SK-N-SH (cell line): ENCODE measurements at regions not wholly inside any gene's neighbourhood (a gene's known extent, or its start where the extent isn't known, plus 50 kb on each side); places are given as distances from the start of the nearest gene placed in this dataset.

Source experiments
- CTCF ChIA-PET: fragments of 300-600, 350-600 bp; formaldehyde crosslinking; extraction: SDS; loops from one replicate; lab custom pipeline; 2021; lab: Yijun Ruan, JAX
- POLR2A ChIA-PET: fragments of 350-600 bp; sonication (Branson Sonifier 250); formaldehyde crosslinking; extraction: SDS; loops from one replicate; lab custom pipeline; 2020; ENCODE audit warnings: antibody characterized with exemption, inconsistent platforms; lab: Yijun Ruan, JAX
- DNase-seq: peaks from one replicate; pipeline ENCODE4 v3.0.0; 2012
- H2AFZ ChIP-seq: fragments of 200-600 bp; sonication (generic); 2 replicates; pipeline ENCODE4 v1.8.1; 2016; ENCODE audit warnings: antibody characterized with exemption, mild to moderate bottlenecking, low read depth
- H3F3A ChIP-seq: fragments of 200-600 bp; sonication (generic); replicated peaks from 2 replicates; pipeline ENCODE3; 2016; ENCODE audit warnings: antibody characterized with exemption, mild to moderate bottlenecking; ENCODE audit not compliant: insufficient read depth
- H3K27ac ChIP-seq, 2 experiments: fragments of 200-500 bp in 1 of 2; fragments of 200-600 bp in 1 of 2; sonication (Bioruptor generic) in 1 of 2; sonication (generic), shearing (Covaris generic) in 1 of 2; 2 replicates each; pipeline versions ENCODE4 v1.5.1 to v1.6.1; 2014 to 2016; ENCODE audit warnings: low read depth in 2 of 2, inconsistent platforms in 1 of 2, low read length in 1 of 2, mild to moderate bottlenecking in 1 of 2, mixed read lengths in 1 of 2
- H3K27me3 ChIP-seq: fragments of 200-600 bp; sonication (generic), shearing (Covaris generic); 2 replicates; pipeline ENCODE4 v1.6.1; 2016; ENCODE audit warnings: mixed run types; ENCODE audit not compliant: insufficient read depth
- H3K36me3 ChIP-seq, 2 experiments: fragments of 200-500 bp in 1 of 2; fragments of 200-600 bp in 1 of 2; sonication (Bioruptor generic) in 1 of 2; sonication (generic) in 1 of 2; replicated peaks in 1 of 2; 2 replicates each; pipeline versions ENCODE3 to v1.5.1; 2014 to 2016; ENCODE audit warnings: low read length in 1 of 2, mild to moderate bottlenecking in 1 of 2; ENCODE audit not compliant: insufficient read depth in 2 of 2, control insufficient read depth in 1 of 2
- H3K4me1 ChIP-seq, 2 experiments: fragments of 200-500 bp in 1 of 2; fragments of 200-600 bp in 1 of 2; sonication (Bioruptor generic) in 1 of 2; sonication (generic), shearing (Covaris generic) in 1 of 2; 2 replicates each; pipeline versions ENCODE4 v1.5.1 to v1.6.1; 2014 to 2016; ENCODE audit warnings: low read depth in 1 of 2, low read length in 1 of 2, mixed run types in 1 of 2; ENCODE audit not compliant: insufficient read depth in 2 of 2, control insufficient read depth in 1 of 2
- H3K4me2 ChIP-seq: fragments of 200-600 bp; sonication (generic), shearing (Covaris generic); 2 replicates; pipeline ENCODE4 v1.6.1; 2017; ENCODE audit warnings: mixed run types
- H3K4me3 ChIP-seq, 2 experiments: fragments of 200-500 bp in 1 of 2; fragments of 200-600 bp in 1 of 2; sonication (Bioruptor generic) in 1 of 2; sonication (generic), shearing (Covaris generic) in 1 of 2; 2 replicates each; pipeline versions ENCODE4 v1.5.1 to v1.8.1; 2014 to 2016; ENCODE audit warnings: low read depth in 2 of 2, inconsistent platforms in 1 of 2, low read length in 1 of 2, mild to moderate bottlenecking in 1 of 2, mixed read lengths in 1 of 2, moderate library complexity in 1 of 2
- H3K79me2 ChIP-seq: fragments of 200-600 bp; sonication (generic); 2 replicates; pipeline ENCODE4 v1.8.1; 2017; ENCODE audit warnings: mild to moderate bottlenecking; ENCODE audit not compliant: insufficient read depth
- H3K9ac ChIP-seq: fragments of 200-600 bp; sonication (generic); 2 replicates; pipeline ENCODE4 v1.6.1; 2017; ENCODE audit warnings: mixed run types
- H3K9me2 ChIP-seq: fragments of 200-600 bp; sonication (generic); 2 replicates; pipeline ENCODE4 v1.6.1; 2017; ENCODE audit warnings: mixed run types
- H3K9me3 ChIP-seq: fragments of 200-600 bp; sonication (generic); 2 replicates; pipeline ENCODE4 v1.6.1; 2017; ENCODE audit warnings: mixed run types, mild to moderate bottlenecking, moderate library complexity
- H4K20me1 ChIP-seq: fragments of 200-600 bp; sonication (generic); 2 replicates; pipeline ENCODE4 v1.6.1; 2017; ENCODE audit warnings: mild to moderate bottlenecking, mixed run types; ENCODE audit not compliant: insufficient read depth
- EP300 ChIP-seq, 2 experiments: IDR thresholded peaks; 2 replicates each; pipeline versions ENCODE4 v1.4.0 to v1.6.1; 2012; ENCODE audit warnings: borderline replicate concordance in 1 of 2, low read depth in 1 of 2, low read length in 1 of 2
- FOXM1 ChIP-seq: IDR thresholded peaks from 2 replicates; pipeline ENCODE4 v1.4.0; 2012; ENCODE audit warnings: low read depth, mild to moderate bottlenecking
- IRF3 ChIP-seq: fragments of 150-350 bp; IDR thresholded peaks from 2 replicates; pipeline ENCODE4 v1.6.1; 2016; ENCODE audit warnings: mild to moderate bottlenecking, low read depth, low read length
- JUND ChIP-seq: IDR thresholded peaks from 2 replicates; pipeline ENCODE4 v1.4.0; 2012
- NRF1 ChIP-seq: IDR thresholded peaks from 2 replicates; pipeline ENCODE4 v1.6.1; 2012; ENCODE audit warnings: low read depth, mild to moderate bottlenecking, low read length
- RCOR1 ChIP-seq: fragments of 150-350 bp; IDR thresholded peaks from 2 replicates; pipeline ENCODE4 v1.6.1; 2017; ENCODE audit warnings: antibody characterized with exemption, low read length
- REST ChIP-seq: IDR thresholded peaks from 2 replicates; pipeline ENCODE4 v1.6.1; 2012; ENCODE audit warnings: mild to moderate bottlenecking, low read depth, low read length, moderate library complexity
- RFX5 ChIP-seq: IDR thresholded peaks from 2 replicates; pipeline ENCODE4 v1.6.1; 2012; ENCODE audit warnings: mild to moderate bottlenecking, improper control_type of control experiment, low read length
- SIN3A ChIP-seq: IDR thresholded peaks from 2 replicates; pipeline ENCODE4 v1.6.1; 2012; ENCODE audit warnings: low read depth, mild to moderate bottlenecking, low read length, moderate library complexity, borderline replicate concordance
- SMC3 ChIP-seq: IDR thresholded peaks from 2 replicates; pipeline ENCODE4 v1.6.1; 2012; ENCODE audit warnings: low read depth, low read length, improper control_type of control experiment
- TAF1 ChIP-seq: IDR thresholded peaks from 2 replicates; pipeline ENCODE4 v1.6.1; 2012; ENCODE audit warnings: low read depth, mild to moderate bottlenecking, low read length, moderate library complexity, borderline replicate concordance
- USF1 ChIP-seq: IDR thresholded peaks from 2 replicates; pipeline ENCODE4 v1.4.0; 2012; ENCODE audit warnings: low read depth, borderline replicate concordance
- ZBTB33 ChIP-seq: IDR thresholded peaks from 2 replicates; pipeline ENCODE4 v1.4.0; 2012; ENCODE audit warnings: low read depth, borderline replicate concordance
- WGBS: methylation state at CpG from one replicate; pipeline ENCODE4 v1.1.6; 2017; ENCODE audit warnings: low lambda C conversion rate; 5-methylcytosine and 5-hydroxymethylcytosine counted together

GRCh38 chr16:52123061-52123839 lies 423.7 kb downstream of the TOX3 start:
- no peaks in the 10 kb centered on the region for H3K4me1 ChIP-seq
- H3K27me3 ChIP-seq = no peaks in the 10 kb centered on the region
- no peak overlapping the region for H3K4me2 ChIP-seq
- no peaks in the 10 kb centered on the region for H3K36me3 ChIP-seq
- no peaks in the 10 kb centered on the region for H4K20me1 ChIP-seq
- 0% methylated on average over 2 of the region's 2 CpGs for WGBS
- CTCF ChIA-PET = no interaction called here
- no peak overlapping the region for H2AFZ ChIP-seq
- H3K79me2 ChIP-seq = no peaks in the 10 kb centered on the region
- no peak for TF ChIP-seq RCOR1
- no peak for TF ChIP-seq ZBTB33
- TF ChIP-seq REST = no peak
- TF ChIP-seq FOXM1 = no peak
- no peak for TF ChIP-seq NRF1
- TF ChIP-seq SMC3 = no peak
- no peak for TF ChIP-seq JUND
- no peak for TF ChIP-seq EP300 (IDR thresholded peaks at IDR 0.05; ENCODE audit: borderline replicate concordance in 1 of 2, low read depth in 1 of 2, low read length in 1 of 2)
- no peak for TF ChIP-seq RFX5
- TF ChIP-seq IRF3 = no peak
- no peak for TF ChIP-seq TAF1
- no peak for TF ChIP-seq USF1
- TF ChIP-seq SIN3A = no peak
- TF ChIP-seq, all 33 proteins: peak for 0
- Histone ChIP-seq H3F3A (no peaks in the 10 kb centered on the region), H3K9me2 (no peaks in the 10 kb centered on the region), H3K9me3 (0 out of 2 replicates have a peak, but pooled peaks cover 3% of the 10 kb centered on the region), H3K4me3 (no peak overlapping the region), H3K27ac (no peak overlapping the region), H3K9ac (no peak overlapping the region)
- POLR2A ChIA-PET = no interaction called here
- no peak for DNase-seq
